ENCODE measurements at regions not wholly inside any gene's neighbourhood (a gene's known extent, or its start where the extent isn't known, plus 50 kb on each side); places are given as distances from the start of the nearest gene placed in this dataset.
A peak's percentile ranks its signal among the peaks of the same experiment; 100 is the strongest.

DNA sequence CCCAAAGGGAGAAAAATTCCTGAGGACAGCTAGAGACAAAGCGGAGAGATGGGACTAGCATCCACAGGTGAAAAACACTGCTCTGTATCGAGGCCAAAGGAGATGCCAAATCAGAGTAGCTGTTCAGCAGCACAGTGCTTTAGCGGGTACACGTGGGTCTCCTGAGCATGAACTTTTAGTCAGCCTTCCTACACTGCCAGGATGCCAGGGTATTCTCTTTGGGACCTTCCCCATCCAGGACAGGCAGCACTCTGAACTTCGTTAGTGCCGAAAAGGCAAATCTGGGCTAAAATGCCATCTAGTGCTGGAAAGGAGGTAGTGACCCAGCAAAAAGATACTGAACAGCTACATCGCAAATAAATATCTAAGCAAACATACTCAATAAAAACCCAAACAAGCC is 64.9 kb downstream of the C6orf58 start:
- H3K79me2 ChIP-seq (ENCODE audit: control insufficient read depth, insufficient read depth, low read length) = no peaks in the 10 kb centered on the region
- no peaks in the 10 kb centered on the region for H4K20me1 ChIP-seq (replicated peaks; ENCODE audit: control insufficient read depth, insufficient read depth, low read length)
- DNase-seq (ENCODE audit: extremely low read depth in 1 of 4, low spot score in 3 of 4) = peak in 2 of 4 experiments; percentile 0 to 4
- TF ChIP-seq STAG1 (CRISPR knock-in tag; IDR thresholded peaks at IDR 0.05; ENCODE audit: borderline replicate concordance) = no peak
- no peak for TF ChIP-seq SRF (CRISPR knock-in tag; IDR thresholded peaks at IDR 0.05)
- TF ChIP-seq RAD21 (CRISPR knock-in tag; conservative IDR thresholded peaks at IDR 0.05 in 1 of 2, IDR thresholded peaks at IDR 0.05 in 1 of 2) = 0 out of 4 replicates have a peak, but pooled peaks of 1 of the 2 experiments have one; percentile 8
- no peaks in the 10 kb centered on the region for H3K9me1 ChIP-seq (ENCODE audit: control insufficient read depth, insufficient read depth, low read length)
- H3K4me2 ChIP-seq (ENCODE audit: insufficient read depth, low read length) = no peak overlapping the region
- no peak overlapping the region for H3K27ac ChIP-seq (ENCODE audit: extremely low read depth, low read depth, low read length)
- H3K9ac ChIP-seq (ENCODE audit: insufficient read depth in 1 of 2, low read depth in 2 of 2, low read length in 2 of 2) = no peak overlapping the region
- POLR2A ChIA-PET = no interaction called here
- in situ Hi-C loops (cut with MboI) = no loop called here
- H3K4me3 ChIP-seq = no peak overlapping the region
- no peak overlapping the region for H2AFZ ChIP-seq (ENCODE audit: low read depth, low read length)
- no TSS peak for BruUV-seq (replicated peaks)
- no peaks in the 10 kb centered on the region for H3K27me3 ChIP-seq (ENCODE audit: control insufficient read depth in 2 of 2, insufficient read depth in 2 of 2, low read length in 2 of 2)
- H3K9me3 ChIP-seq (replicated peaks; ENCODE audit: control insufficient read depth, insufficient read depth, low read depth, low read length) = no peaks in the 10 kb centered on the region
- ATAC-seq = no peak
- intact Hi-C loops (cut with micrococcal nuclease) = no loop called here
- CTCF ChIA-PET (ENCODE audit: low intra/inter-chr PET ratio) = no interaction called here
- no peaks in the 10 kb centered on the region for H3K4me1 ChIP-seq (replicated peaks in 1 of 2; ENCODE audit: control insufficient read depth in 2 of 2, insufficient read depth in 2 of 2, low read length in 2 of 2)
- no peak for FAIRE-seq
- no peaks in the 10 kb centered on the region for H3K36me3 ChIP-seq (ENCODE audit: control insufficient read depth, insufficient read depth, low read length)
- WGBS (ENCODE audit: insufficient coverage, low coverage, missing lambda C conversion rate) = 3% methylated on average over 7 of the region's 7 CpGs
